SU-DHL-6 (cell line): ENCODE measurements at regions not wholly inside any gene's neighbourhood (a gene's known extent, or its start where the extent isn't known, plus 50 kb on each side); places are given as distances from the start of the nearest gene placed in this dataset.
"Not testable (repeated sequence)": the region's sequence is repeated elsewhere in the genome, so short reads cannot be mapped to it uniquely, and the experiment has no call there.

Source experiments
- H2AFZ ChIP-seq: fragments of 200-600 bp; sonication (generic); 2 replicates; pipeline ENCODE4 v1.6.1; 2014; ENCODE audit warnings: low read depth, mild to moderate bottlenecking, moderate library complexity, mixed read lengths, antibody characterized with exemption, low read length; ENCODE audit not compliant: severe bottlenecking
- H3F3A ChIP-seq: fragments of 200-600 bp; shearing (Covaris generic); 2 replicates; pipeline ENCODE4 v1.6.0; 2016; ENCODE audit warnings: antibody characterized with exemption, mild to moderate bottlenecking; ENCODE audit not compliant: insufficient read depth
- H3K27ac ChIP-seq: fragments of 200-600 bp; sonication (generic); 2 replicates; pipeline ENCODE4 v1.5.1; 2016; ENCODE audit warnings: low read depth, mild to moderate bottlenecking, low read length, moderate library complexity, mixed read lengths
- H3K27me3 ChIP-seq: fragments of 200-600 bp; sonication (generic), shearing (Covaris generic); 2 replicates; pipeline ENCODE4 v1.6.0; 2014; ENCODE audit warnings: mild to moderate bottlenecking, low read length
- H3K36me3 ChIP-seq: fragments of 200-600 bp; sonication (generic); 2 replicates; pipeline ENCODE4 v1.6.1; 2014; ENCODE audit warnings: mild to moderate bottlenecking, low read length, mixed read lengths
- H3K4me2 ChIP-seq: fragments of 300-600, 200-600 bp; shearing (Covaris generic), sonication (generic); 2 replicates; pipeline ENCODE4 v1.6.0; 2014; ENCODE audit warnings: low read length, low read depth, mild to moderate bottlenecking; ENCODE audit not compliant: poor library complexity, severe bottlenecking
- H3K4me3 ChIP-seq: fragments of 200-600 bp; sonication (generic); 2 replicates; pipeline ENCODE4 v1.5.1; 2014; ENCODE audit warnings: antibody characterized with exemption, low read length, mild to moderate bottlenecking, mixed read lengths; ENCODE audit not compliant: insufficient read depth, poor library complexity, severe bottlenecking
- H3K79me2 ChIP-seq: fragments of 200-600 bp; sonication (generic); 2 replicates; pipeline ENCODE4 v1.6.1; 2014; ENCODE audit warnings: mild to moderate bottlenecking, low read length, moderate library complexity; ENCODE audit not compliant: insufficient read depth
- H3K9ac ChIP-seq: fragments of 200-600 bp; sonication (generic); 2 replicates; pipeline ENCODE4 v1.7.0; 2014; ENCODE audit warnings: mild to moderate bottlenecking, low read length
- H3K9me2 ChIP-seq: fragments of 200-600 bp; sonication (generic); replicated peaks from 2 replicates; pipeline ENCODE4 v1.6.1; 2014; ENCODE audit warnings: low read length; ENCODE audit not compliant: insufficient read depth
- H3K9me3 ChIP-seq: fragments of 200-600 bp; sonication (generic); 2 replicates; pipeline ENCODE4 v1.6.1; 2014; ENCODE audit warnings: low read length, mixed read lengths; ENCODE audit not compliant: insufficient read depth
- H4K20me1 ChIP-seq: fragments of 200-600 bp; sonication (generic); 2 replicates; pipeline ENCODE4 v1.6.1; 2014; ENCODE audit warnings: low read depth, mild to moderate bottlenecking, antibody characterized with exemption, low read length, moderate library complexity, mixed read lengths
- CTCF ChIP-seq: fragments of 200-600 bp; sonication (generic); IDR thresholded peaks from one replicate; pipeline ENCODE4 v1.5.1; 2017; ENCODE audit warnings: antibody characterized with exemption, mild to moderate bottlenecking, low read length, moderate library complexity; ENCODE audit not compliant: insufficient read depth, poor library complexity, severe bottlenecking
- EZH2phosphoT487 ChIP-seq: fragments of 200-600 bp; sonication (generic), shearing (Covaris generic); conservative IDR thresholded peaks from 2 replicates; pipeline ENCODE4 v1.6.1; 2018; ENCODE audit warnings: mild to moderate bottlenecking, antibody characterized with exemption, low read length, moderate library complexity, mixed read lengths

GRCh38 chr11:80280737-80281136 is 839.9 kb upstream of the TENM4 start:
- Histone ChIP-seq H3K79me2 (no peaks in the 10 kb centered on the region), H3K9me2 (no peaks in the 10 kb centered on the region), H3K27me3 (no peaks in the 10 kb centered on the region), H3K4me3 (no peak overlapping the region), H2AFZ (no peak overlapping the region), H4K20me1 (no peaks in the 10 kb centered on the region), H3K36me3 (no peaks in the 10 kb centered on the region), H3K27ac (no peak overlapping the region), H3F3A (no peaks in the 10 kb centered on the region), H3K4me2 (no peak overlapping the region), H3K9ac (no peak overlapping the region), H3K9me3 (no peaks in the 10 kb centered on the region)
- TF ChIP-seq EZH2phosphoT487 = no peak
- no peak for TF ChIP-seq CTCF

- TF ChIP-seq EZH2phosphoT487 (no peak), CTCF (no peak)
- H4K20me1 ChIP-seq = no peaks in the 10 kb centered on the region
- no peaks in the 10 kb centered on the region for H3K36me3 ChIP-seq
- H3K9me3 ChIP-seq = no peaks in the 10 kb centered on the region
- H3K4me3 ChIP-seq = no peak overlapping the region
- H3K79me2 ChIP-seq = no peaks in the 10 kb centered on the region
- H3K9me2 ChIP-seq = no peaks in the 10 kb centered on the region; the same call in 1 of the 2 replicates
- no peak overlapping the region for H3K9ac ChIP-seq
- no peak overlapping the region for H2AFZ ChIP-seq
- no peak overlapping the region for H3K27ac ChIP-seq
- H3K4me2 ChIP-seq = no peak overlapping the region
- H3K27me3 ChIP-seq = no peaks in the 10 kb centered on the region
- H3F3A ChIP-seq = no peaks in the 10 kb centered on the region
Observed at GRCh38 chr11:80261776-80262175, 820.9 kb upstream of the TENM4 start.

- not testable (repeated sequence) for H3K36me3 ChIP-seq, H3K9ac ChIP-seq, H2AFZ ChIP-seq, H3K9me2 ChIP-seq, H3K4me2 ChIP-seq, H3K79me2 ChIP-seq, H3K27me3 ChIP-seq, H3K4me3 ChIP-seq, H4K20me1 ChIP-seq, H3F3A ChIP-seq, H3K27ac ChIP-seq, H3K9me3 ChIP-seq
Observed at GRCh38 chr11:80257319-80258015, 816.6 kb upstream of the TENM4 start.

GRCh38 chr11:80255021-80255420 is 814.2 kb upstream of the TENM4 start:
- Histone ChIP-seq H3F3A (no peaks in the 10 kb centered on the region), H3K27ac (no peak overlapping the region), H3K27me3 (no peaks in the 10 kb centered on the region), H3K9ac (no peak overlapping the region), H3K79me2 (no peaks in the 10 kb centered on the region), H2AFZ (no peak overlapping the region), H4K20me1 (no peaks in the 10 kb centered on the region), H3K4me2 (no peak overlapping the region), H3K9me3 (no peaks in the 10 kb centered on the region), H3K4me3 (no peak overlapping the region), H3K9me2 (no peaks in the 10 kb centered on the region), H3K36me3 (no peaks in the 10 kb centered on the region)
- no peak for TF ChIP-seq CTCF
- no peak for TF ChIP-seq EZH2phosphoT487
